ENCODE measurements at regions not wholly inside any gene's neighbourhood (a gene's known extent, or its start where the extent isn't known, plus 50 kb on each side); places are given as distances from the start of the nearest gene placed in this dataset.

GRCh38 chr9:120158221-120158620, 421.7 kb downstream of the CDK5RAP2 start:
- TF ChIP-seq HOXA7 (CRISPR knock-in tag; IDR thresholded peaks at IDR 0.05; ENCODE audit: borderline replicate concordance): no peak
- no peak for TF ChIP-seq ZNF335 (tag by site-specific recombination; conservative IDR thresholded peaks at IDR 0.05)
- TF ChIP-seq CTCF (tag by site-specific recombination; IDR thresholded peaks at IDR 0.05): no peak
- TF ChIP-seq INSM2 (tag by site-specific recombination; IDR thresholded peaks at IDR 0.05): no peak
- TF ChIP-seq ZNF133 (tag by site-specific recombination; IDR thresholded peaks at IDR 0.05): no peak
- no peak for TF ChIP-seq ZNF324 (tag by site-specific recombination; IDR thresholded peaks at IDR 0.05)
- no peak for TF ChIP-seq YY1 (tag by site-specific recombination; IDR thresholded peaks at IDR 0.05)
- TF ChIP-seq ZNF16 (tag by site-specific recombination; IDR thresholded peaks at IDR 0.05; ENCODE audit: low read depth): no peak

Measured in HEK293 (cell line).